Lung (tissue), 9 donors: ENCODE measurements at regions not wholly inside any gene's neighbourhood (a gene's known extent, or its start where the extent isn't known, plus 50 kb on each side); places are given as distances from the start of the nearest gene placed in this dataset.
"Not testable (repeated sequence)": the region's sequence is repeated elsewhere in the genome, so short reads cannot be mapped to it uniquely, and the experiment has no call there.

Source experiments
- ATAC-seq: fragments of 200-7000 bp; cut with Tn5 transposase; one replicate; pipeline ENCODE4 v1.9.1; 2020; ENCODE audit warnings: moderate number of reproducible peaks; ENCODE audit not compliant: insufficient read depth, low FRiP score
- DNase-seq, 3 donors: peaks; one replicate each; pipeline ENCODE4 v3.0.0-alpha.2; 2013 to 2017
- H3K27ac ChIP-seq, 2 donors: one replicate each; pipeline ENCODE4 v1.5.1; 2013; ENCODE audit warnings: mild to moderate bottlenecking in 2 of 2, moderate library complexity in 2 of 2, control low read depth in 1 of 2, inconsistent platforms in 1 of 2, low read depth in 1 of 2, low read length in 1 of 2
- H3K27me3 ChIP-seq, 3 donors: one replicate each; pipeline ENCODE4 v1.5.1; 2013; ENCODE audit warnings: low read length in 2 of 3; ENCODE audit not compliant: control insufficient read depth in 3 of 3, insufficient read depth in 3 of 3
- H3K36me3 ChIP-seq, 4 donors: one replicate each; pipeline ENCODE4 v1.5.1; 2013; ENCODE audit warnings: low read length in 4 of 4, mild to moderate bottlenecking in 1 of 4, moderate library complexity in 1 of 4; ENCODE audit not compliant: control insufficient read depth in 4 of 4, insufficient read depth in 4 of 4
- H3K4me1 ChIP-seq, 5 donors: one replicate each; pipeline ENCODE4 v1.5.1; 2013; ENCODE audit warnings: low read length in 5 of 5, mild to moderate bottlenecking in 2 of 5, moderate library complexity in 1 of 5; ENCODE audit not compliant: control insufficient read depth in 5 of 5, insufficient read depth in 5 of 5
- H3K4me3 ChIP-seq: one replicate; pipeline ENCODE4 v1.5.1; 2013; ENCODE audit warnings: mild to moderate bottlenecking, control low read depth, moderate library complexity
- H3K9ac ChIP-seq, 2 donors: one replicate each; pipeline ENCODE4 v1.5.1; 2013; ENCODE audit warnings: low read length in 2 of 2, control low read depth in 1 of 2; ENCODE audit not compliant: insufficient read depth in 1 of 2
- H3K9me3 ChIP-seq, 4 donors: one replicate each; pipeline ENCODE4 v1.5.1; 2013; ENCODE audit warnings: low read length in 3 of 4, mild to moderate bottlenecking in 1 of 4, moderate library complexity in 1 of 4; ENCODE audit not compliant: control insufficient read depth in 4 of 4, insufficient read depth in 3 of 4
- WGBS, 2 donors: extraction: QIAGEN DNeasy Blood & Tissue Kit; methylation state at CpG; one replicate each; pipeline ENCODE4 v1.1.7; 2013; 5-methylcytosine and 5-hydroxymethylcytosine counted together
- donor health status: Bipolar disorder and iron deficiency.
- donor health status: healthy.
- donor health status: DM: yes; HTN: yes; CAD: no.

GRCh38 chr21:6456011-6456661 is 4065.2 kb upstream of the TPTE start:
- H3K36me3 ChIP-seq, H3K4me1 ChIP-seq, H3K9ac ChIP-seq, DNase-seq, H3K27me3 ChIP-seq, ATAC-seq, H3K4me3 ChIP-seq, H3K27ac ChIP-seq, H3K9me3 ChIP-seq: not testable (repeated sequence)
- no CpG with 5 or more reads among the region's 18 CpGs for WGBS, 2 donors

- not testable (repeated sequence) for H3K36me3 ChIP-seq, H3K27me3 ChIP-seq, ATAC-seq, H3K4me1 ChIP-seq, H3K9ac ChIP-seq, H3K27ac ChIP-seq, DNase-seq, H3K4me3 ChIP-seq, H3K9me3 ChIP-seq
- 87% methylated on average over 3 of the region's 12 CpGs; no CpG with 5 or more reads in 1 of the 2 donors for WGBS, 2 donors
These were observed 4061.6 kb upstream of the TPTE start for GRCh38 chr21:6459761-6460160.

- not testable (repeated sequence) for H3K9me3 ChIP-seq, ATAC-seq, H3K4me1 ChIP-seq, H3K27me3 ChIP-seq, H3K27ac ChIP-seq, H3K4me3 ChIP-seq, H3K9ac ChIP-seq, DNase-seq, H3K36me3 ChIP-seq
- no CpG with 5 or more reads among the region's 10 CpGs for WGBS, 2 donors
These were observed 4060.0 kb upstream of the TPTE start for GRCh38 chr21:6461358-6461757.

- not testable (repeated sequence) for ATAC-seq, DNase-seq, H3K27ac ChIP-seq, H3K27me3 ChIP-seq, H3K4me1 ChIP-seq, H3K9ac ChIP-seq, H3K36me3 ChIP-seq, H3K9me3 ChIP-seq, H3K4me3 ChIP-seq
- no CpG with 5 or more reads among the region's 11 CpGs for WGBS, 2 donors
These were observed 4057.0 kb upstream of the TPTE start for GRCh38 chr21:6464419-6464818.

- not testable (repeated sequence) for H3K27ac ChIP-seq, H3K4me1 ChIP-seq, H3K36me3 ChIP-seq, H3K27me3 ChIP-seq, DNase-seq, H3K9me3 ChIP-seq, H3K4me3 ChIP-seq, H3K9ac ChIP-seq
- no CpG with 5 or more reads among the region's 62 CpGs for WGBS, 2 donors
- ATAC-seq: peak; percentile 22
These were observed 4055.2 kb upstream of the TPTE start for GRCh38 chr21:6466081-6466698.

GRCh38 chr21:6466707-6467106 is 4054.7 kb upstream of the TPTE start:
- H3K4me1 ChIP-seq, H3K9me3 ChIP-seq, DNase-seq, H3K9ac ChIP-seq, H3K27me3 ChIP-seq, H3K27ac ChIP-seq, H3K4me3 ChIP-seq, H3K36me3 ChIP-seq: not testable (repeated sequence)
- peak; percentile 37 for ATAC-seq
- WGBS, 2 donors: no CpG with 5 or more reads among the region's 33 CpGs

- H3K9ac ChIP-seq, DNase-seq, H3K4me1 ChIP-seq, H3K9me3 ChIP-seq, H3K4me3 ChIP-seq, H3K27me3 ChIP-seq, H3K36me3 ChIP-seq, H3K27ac ChIP-seq: not testable (repeated sequence)
- 0% methylated on average over 7 of the region's 60 CpGs; no CpG with 5 or more reads in 1 of the 2 donors for WGBS, 2 donors
- ATAC-seq: peak; percentile 32
These were observed 4054.1 kb upstream of the TPTE start for GRCh38 chr21:6467189-6467774.

GRCh38 chr21:6467907-6468306 is 4053.5 kb upstream of the TPTE start:
- not testable (repeated sequence) for H3K36me3 ChIP-seq, DNase-seq, H3K4me1 ChIP-seq, ATAC-seq, H3K9me3 ChIP-seq, H3K27ac ChIP-seq, H3K27me3 ChIP-seq, H3K9ac ChIP-seq, H3K4me3 ChIP-seq
- no CpG with 5 or more reads among the region's 55 CpGs for WGBS, 2 donors
